HG02642 (cell line): ENCODE measurements at regions not wholly inside any gene's neighbourhood (a gene's known extent, or its start where the extent isn't known, plus 50 kb on each side); places are given as distances from the start of the nearest gene placed in this dataset.

Experiments
- ATAC-seq: cut with Tn5 transposase; IDR thresholded peaks from one replicate; pipeline ENCODE4 v1.9.1; 2021; ENCODE audit warnings: mild to moderate bottlenecking; ENCODE audit not compliant: unreplicated experiment, poor library complexity

DNA sequence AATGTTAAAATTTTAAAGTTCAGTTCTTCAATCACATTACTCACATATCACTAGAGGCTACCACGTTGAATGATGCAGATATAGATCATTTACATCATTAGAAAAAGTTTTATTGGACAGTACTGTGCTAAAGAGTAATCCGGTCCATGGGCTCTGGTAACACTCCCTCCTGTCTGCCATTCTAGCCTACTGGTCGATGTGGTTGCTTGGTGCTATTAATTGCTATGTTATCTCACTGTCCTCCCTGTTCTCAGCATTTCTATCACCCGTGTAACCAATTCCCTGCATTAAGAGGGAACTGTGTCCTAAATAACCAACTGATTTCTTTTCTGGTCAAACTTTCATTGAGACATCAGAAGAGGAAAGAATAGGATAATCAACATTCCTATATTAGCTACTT lies 347.5 kb upstream of the RBMS3 start:
- no peak for ATAC-seq

DNA sequence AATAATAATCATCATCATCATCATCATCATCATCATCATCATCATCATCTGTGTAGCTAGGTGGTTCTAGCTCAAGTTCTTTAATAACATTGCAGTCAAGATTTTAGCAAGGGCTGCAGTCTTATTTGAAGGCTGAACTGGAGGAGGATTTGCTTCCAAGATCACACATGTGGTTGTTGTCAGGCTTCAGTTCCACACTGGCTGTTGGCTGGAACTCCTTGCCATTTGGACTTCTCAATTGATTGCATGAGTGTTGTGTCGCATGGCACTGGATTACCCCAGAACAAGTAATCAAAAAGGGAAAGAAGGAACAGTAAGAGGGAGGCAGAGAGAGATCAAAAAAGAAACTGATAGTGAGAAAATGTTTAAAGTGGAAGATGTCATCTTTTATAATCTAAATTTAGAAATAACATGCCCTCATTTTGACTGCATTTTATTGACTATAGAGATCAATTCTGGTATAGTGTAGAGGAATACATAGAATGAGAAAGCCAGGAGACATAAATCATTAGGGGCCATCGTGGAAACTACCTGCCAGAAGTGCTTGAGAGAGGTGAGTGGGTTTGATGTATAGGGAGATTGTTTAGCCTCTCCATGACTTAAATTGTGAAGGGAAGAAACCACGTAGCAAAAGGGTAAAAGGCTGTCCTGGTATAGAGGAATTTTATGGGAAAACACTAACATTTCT lies 346.6 kb upstream of the RBMS3 start:
- no peak for ATAC-seq

- no peak for ATAC-seq
Observed at GRCh38 chr3:28935146-28935545, 345.7 kb upstream of the RBMS3 start.

- ATAC-seq: no peak
Observed at GRCh38 chr3:28936154-28936553, 344.7 kb upstream of the RBMS3 start.

GRCh38 chr3:28940530-28940929 lies 340.3 kb upstream of the RBMS3 start:
- ATAC-seq: peak; percentile 87

DNA sequence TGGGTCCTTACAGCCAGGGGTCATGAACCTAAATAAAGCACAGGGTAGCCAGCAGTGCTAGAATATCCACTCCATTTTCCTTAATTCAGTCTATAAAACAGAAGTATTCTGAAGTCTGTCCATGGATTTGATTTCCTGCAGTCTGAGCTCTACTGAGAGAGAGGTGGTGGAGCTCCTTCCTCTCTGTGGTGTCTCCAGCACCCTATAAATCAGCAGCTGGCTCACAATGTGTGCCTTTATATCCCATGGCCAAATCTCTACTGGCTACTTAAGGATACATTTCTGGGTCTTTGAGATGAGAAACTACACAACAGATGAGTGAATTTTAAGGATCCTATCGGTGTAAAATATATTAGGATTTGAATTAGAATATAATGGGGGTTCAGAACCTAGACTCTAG lies 339.9 kb upstream of the RBMS3 start:
- ATAC-seq: peak; percentile 22

DNA sequence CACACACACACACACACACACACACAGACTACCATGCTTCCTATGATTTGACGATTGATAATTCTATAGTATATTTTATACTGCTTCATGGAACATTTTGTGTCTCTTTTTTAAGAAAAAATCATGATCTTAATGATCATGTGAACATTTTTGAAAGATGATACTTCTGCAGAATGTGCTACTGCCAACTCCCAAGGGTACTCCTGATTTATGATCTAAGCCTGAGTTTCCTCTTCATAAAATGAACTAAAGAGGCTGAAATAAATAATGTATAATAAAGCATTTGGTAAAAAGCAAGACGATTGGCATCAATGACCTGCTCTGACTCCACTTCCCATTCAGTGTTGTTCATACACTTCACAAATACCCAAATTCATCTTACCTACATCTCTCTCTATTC lies 333.8 kb upstream of the RBMS3 start:
- ATAC-seq: no peak

DNA sequence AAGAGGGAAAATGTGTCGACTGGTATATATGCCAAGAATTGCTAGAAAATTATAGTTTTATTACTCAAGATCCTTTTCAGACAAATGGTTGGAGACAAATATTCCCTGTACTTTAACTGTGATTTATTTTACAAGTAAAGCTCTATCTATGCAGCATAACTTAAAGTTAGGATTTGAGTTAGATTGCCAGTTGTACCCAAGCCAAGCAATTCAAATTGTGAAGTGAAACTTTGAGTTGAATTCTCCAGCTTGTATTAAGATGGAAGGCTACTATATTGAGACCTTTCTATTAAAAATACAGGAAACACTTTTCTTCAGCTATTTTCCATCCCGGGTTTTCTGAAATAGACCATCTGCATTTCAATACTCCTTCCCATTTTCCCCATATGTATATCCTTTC lies 333.1 kb upstream of the RBMS3 start:
- ATAC-seq: no peak

DNA sequence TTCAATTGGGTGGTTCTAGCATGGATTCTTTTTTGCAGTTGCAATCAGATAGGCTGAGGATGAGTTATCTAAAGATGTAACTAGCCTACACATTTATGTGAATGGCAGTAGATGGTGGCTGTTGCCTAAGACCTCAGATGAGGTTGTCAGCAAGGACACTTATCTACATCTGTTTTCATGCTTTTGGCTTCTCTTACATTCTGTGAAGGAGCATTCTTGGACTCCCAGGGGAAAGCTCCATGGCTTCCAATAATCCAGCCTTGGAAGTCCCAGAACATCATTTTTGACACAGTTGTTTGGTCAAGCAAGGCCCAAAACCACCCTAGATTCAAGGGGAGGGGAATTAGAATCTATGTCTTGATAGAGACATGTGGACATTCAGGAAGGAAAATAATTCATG lies 332.2 kb upstream of the RBMS3 start:
- no peak for ATAC-seq

DNA sequence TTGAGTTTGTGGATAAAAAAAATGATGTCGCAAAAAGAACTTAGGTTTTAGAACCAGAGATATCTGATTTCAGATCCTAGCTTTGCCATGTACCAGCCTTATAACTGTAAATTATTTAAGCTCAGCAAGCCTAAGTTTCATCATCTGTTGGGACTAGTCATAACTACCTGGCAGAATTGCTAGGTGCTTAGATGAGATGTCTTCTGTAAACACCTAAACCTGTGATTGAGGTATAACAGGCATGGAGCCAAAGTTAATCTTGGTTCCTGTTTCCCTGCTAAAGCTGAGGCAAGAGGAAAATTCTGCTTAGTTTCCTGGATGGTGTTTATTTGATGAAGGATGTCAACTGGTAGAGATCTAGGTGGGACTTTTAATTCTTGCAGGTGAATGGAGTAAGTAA lies 331.3 kb upstream of the RBMS3 start:
- ATAC-seq: no peak

DNA sequence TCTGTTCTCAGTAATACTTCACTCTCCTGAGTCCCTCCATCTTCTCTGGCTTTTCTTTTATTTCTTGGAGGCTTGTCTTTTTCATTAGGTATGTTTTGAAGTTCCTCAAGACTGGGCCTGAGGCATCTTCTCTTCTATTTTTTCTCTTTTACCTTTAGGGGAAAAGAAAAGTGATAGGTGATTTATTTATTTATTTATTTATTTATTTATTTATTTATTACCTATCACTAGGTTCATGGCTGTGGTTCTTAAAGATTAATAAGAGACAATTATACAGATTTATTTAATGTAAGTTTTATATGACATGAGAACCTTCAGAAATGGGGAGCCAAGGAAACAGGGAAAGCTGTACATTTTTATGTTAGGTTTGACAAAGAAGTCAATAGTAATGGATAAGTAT lies 330.3 kb upstream of the RBMS3 start:
- no peak for ATAC-seq

GRCh38 chr3:28951772-28952556 lies 328.9 kb upstream of the RBMS3 start:
- ATAC-seq: no peak

DNA sequence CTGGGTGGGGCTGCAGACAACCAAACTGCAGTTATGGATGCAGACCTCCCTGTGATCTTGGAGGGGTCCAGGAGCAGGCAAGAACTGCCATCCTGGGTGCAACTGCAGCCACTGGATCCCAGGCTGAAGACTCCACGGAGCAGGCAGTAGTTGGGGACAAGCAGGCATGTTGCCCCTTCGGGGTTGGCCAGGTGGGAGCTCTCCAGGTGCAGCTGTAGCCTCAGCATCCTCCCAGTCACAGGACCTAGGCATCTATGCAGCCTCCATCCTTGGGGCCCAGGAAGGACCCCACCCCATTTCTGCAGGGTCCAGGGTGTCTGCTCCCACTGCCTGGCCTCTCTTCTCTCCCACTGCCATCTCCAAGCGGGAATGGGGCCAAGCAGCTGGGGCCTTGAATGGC lies 322.2 kb upstream of the RBMS3 start:
- no peak for ATAC-seq

DNA sequence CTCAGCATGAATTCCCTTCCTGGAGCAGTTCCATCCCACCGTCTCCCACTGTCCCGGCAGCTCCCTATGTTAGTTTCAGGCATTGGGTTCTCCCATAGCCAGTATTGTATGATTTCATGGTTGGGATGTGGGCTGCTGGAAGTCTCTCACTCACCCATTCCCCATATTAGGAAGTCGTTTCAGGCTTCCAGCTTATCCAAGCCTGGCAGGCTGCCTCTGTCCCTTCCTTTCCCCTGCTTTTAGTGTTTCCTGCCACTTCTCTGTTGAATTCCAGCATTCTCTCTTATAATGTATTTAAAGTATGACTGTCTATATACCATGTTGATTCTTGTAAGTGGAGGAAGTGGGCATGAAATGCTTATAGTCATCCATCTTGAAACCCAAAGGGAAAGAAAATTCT lies 309.7 kb upstream of the RBMS3 start:
- ATAC-seq: no peak

- no peak for ATAC-seq
Observed at GRCh38 chr3:28972921-28973320, 307.9 kb upstream of the RBMS3 start.

GRCh38 chr3:28973609-28974008 lies 307.3 kb upstream of the RBMS3 start:
- ATAC-seq: no peak

DNA sequence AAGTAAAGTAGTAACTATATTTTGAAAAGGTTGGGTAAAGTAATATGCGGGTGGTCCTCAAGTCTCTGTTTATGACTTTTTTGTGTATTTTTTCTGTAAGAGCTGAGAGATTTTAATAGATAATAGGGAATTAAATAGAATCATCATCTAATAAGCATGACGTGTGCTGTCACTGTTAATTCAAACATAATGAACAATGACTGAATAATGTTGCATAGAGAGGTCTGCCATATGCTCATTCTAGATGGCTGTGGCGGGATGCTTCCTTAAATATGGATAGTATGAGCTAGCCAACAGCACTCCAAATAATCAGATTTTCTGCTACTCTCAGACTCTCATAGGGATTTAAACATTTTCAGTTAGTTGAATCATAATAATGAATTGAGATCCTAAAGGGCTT lies 302.8 kb upstream of the RBMS3 start:
- ATAC-seq: no peak

GRCh38 chr3:28980131-28980530 lies 300.7 kb upstream of the RBMS3 start:
- no peak for ATAC-seq

GRCh38 chr3:28980631-28981030 lies 300.2 kb upstream of the RBMS3 start:
- no peak for ATAC-seq

DNA sequence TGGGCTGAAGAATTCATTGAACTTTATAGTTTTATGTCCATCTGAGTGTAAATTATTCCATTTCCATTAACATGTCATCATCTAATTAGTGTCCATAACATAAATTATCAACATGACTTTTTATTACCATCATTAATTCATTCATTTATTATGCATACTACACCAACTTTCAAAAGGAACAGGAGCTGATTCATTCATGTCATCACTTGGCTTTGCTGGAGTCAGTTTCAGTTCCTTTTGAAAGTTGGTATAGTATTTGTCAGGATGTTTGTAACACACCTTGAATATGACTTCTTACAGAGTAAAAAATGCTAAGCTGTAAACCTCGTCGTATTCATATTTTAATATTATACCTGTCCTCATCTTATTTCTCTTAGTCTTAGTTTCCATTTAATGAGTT lies 298.0 kb upstream of the RBMS3 start:
- ATAC-seq: no peak

DNA sequence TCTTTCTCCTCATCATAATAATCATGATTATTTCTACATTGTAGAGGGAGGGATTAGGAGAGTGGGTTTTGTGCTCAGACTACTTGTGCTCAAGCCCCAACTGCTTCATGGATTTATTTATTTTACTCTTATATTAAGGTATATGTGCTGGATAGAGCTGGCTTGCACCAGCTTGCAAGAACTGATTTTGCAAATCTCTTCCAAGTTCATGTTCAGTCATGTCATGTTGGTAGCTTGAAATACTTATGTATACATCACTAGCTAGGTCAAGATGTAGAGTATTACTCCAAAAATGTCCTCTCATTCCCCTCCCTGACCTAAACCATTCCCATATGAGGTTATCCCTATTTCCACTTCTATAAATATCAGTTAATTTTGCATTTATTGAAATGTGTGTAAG lies 293.9 kb upstream of the RBMS3 start:
- no peak for ATAC-seq

- peak; percentile 83 for ATAC-seq
Observed at GRCh38 chr3:28989646-28990089, 291.2 kb upstream of the RBMS3 start.
